UCSD-AML1 (cell line): ENCODE measurements at regions not wholly inside any gene's neighbourhood (a gene's known extent, or its start where the extent isn't known, plus 50 kb on each side); places are given as distances from the start of the nearest gene placed in this dataset.

ENCODE experiments used
- DNase-seq: peaks from one replicate; lab custom pipeline; 2025; ENCODE audit not compliant: unreplicated experiment; lab: John Stamatoyannopoulos, UW

- DNase-seq, result no peak
Measured at GRCh38 chr6:12221856-12222255, 68.3 kb upstream of the EDN1 start.

- DNase-seq, result no peak
Measured at GRCh38 chr6:12222405-12223366, 67.5 kb upstream of the EDN1 start.

- no peak for DNase-seq
Measured at GRCh38 chr6:12223383-12223782, 66.8 kb upstream of the EDN1 start.

GRCh38 chr6:12224251-12224650, 65.9 kb upstream of the EDN1 start:
- no peak for DNase-seq

GRCh38 chr6:12228447-12229146, 61.6 kb upstream of the EDN1 start:
- DNase-seq, result no peak

- no peak for DNase-seq
Measured at GRCh38 chr6:12229332-12229731, 60.8 kb upstream of the EDN1 start.

GRCh38 chr6:12230523-12230922, 59.6 kb upstream of the EDN1 start:
- no peak for DNase-seq

- no peak for DNase-seq
Measured at GRCh38 chr6:12232339-12232738, 57.8 kb upstream of the EDN1 start.

- no peak for DNase-seq
Measured at GRCh38 chr6:12232821-12233220, 57.3 kb upstream of the EDN1 start.

GRCh38 chr6:12233693-12234571, 56.2 kb upstream of the EDN1 start:
- peak; percentile 14 for DNase-seq

GRCh38 chr6:12235341-12235740, 54.8 kb upstream of the EDN1 start:
- no peak for DNase-seq

GRCh38 chr6:12238219-12238618, 51.9 kb upstream of the EDN1 start:
- no peak for DNase-seq
